CD4-positive, alpha-beta T cell (primary cell): ENCODE measurements at regions not wholly inside any gene's neighbourhood (a gene's known extent, or its start where the extent isn't known, plus 50 kb on each side); places are given as distances from the start of the nearest gene placed in this dataset.

Experiments
- ATAC-seq: fragments of 200-7000 bp; cut with Tn5 transposase; one replicate; pipeline ENCODE4 v1.10.0; 2022; ENCODE audit warnings: mild to moderate bottlenecking; ENCODE audit not compliant: poor library complexity
- CTCF ChIA-PET: fragments of 350-600 bp; sonication (Branson Sonifier 250); formaldehyde crosslinking; loops from one replicate; lab custom pipeline; 2021; ENCODE audit warnings: antibody characterized with exemption, inconsistent platforms; lab: Charles Lee
- POLR2A ChIA-PET: fragments of 350-600 bp; sonication (Branson Sonifier 250); formaldehyde crosslinking; loops from one replicate; lab custom pipeline; 2021; ENCODE audit warnings: antibody characterized with exemption, inconsistent platforms; lab: Charles Lee
- DNase-seq, 14 experiments: peaks; one replicate each; pipeline ENCODE4 v3.0.0-alpha.2; 2013 to 2020; ENCODE audit warnings: mixed read lengths in 2 of 14
- H3K27ac ChIP-seq, 2 donors: one replicate each; pipeline versions ENCODE4 v1.5.1 to v1.7.0; 2013; ENCODE audit warnings: low read length in 2 of 2, low read depth in 1 of 2, mild to moderate bottlenecking in 1 of 2
- H3K27me3 ChIP-seq, 2 experiments: 1 replicate in 1 of 2; 2 replicates in 1 of 2; pipeline versions ENCODE4 v1.6.1 to v1.7.0; 2013; ENCODE audit warnings: low read length in 2 of 2, control low read depth in 1 of 2, mild to moderate bottlenecking in 1 of 2, moderate library complexity in 1 of 2; ENCODE audit not compliant: insufficient read depth in 2 of 2, control insufficient read depth in 1 of 2
- H3K36me3 ChIP-seq: one replicate; pipeline ENCODE4 v1.6.1; 2013; ENCODE audit warnings: low read length, control low read depth; ENCODE audit not compliant: insufficient read depth
- H3K4me1 ChIP-seq: one replicate; pipeline ENCODE4 v1.6.1; 2013; ENCODE audit warnings: low read length, control low read depth; ENCODE audit not compliant: insufficient read depth
- H3K4me3 ChIP-seq: one replicate; pipeline ENCODE4 v1.5.1; 2013; ENCODE audit warnings: mild to moderate bottlenecking, low read length, moderate library complexity
- H3K9me3 ChIP-seq, 2 experiments: 1 replicate in 1 of 2; 2 replicates in 1 of 2; pipeline versions ENCODE4 v1.6.1 to v1.7.0; 2013; ENCODE audit warnings: low read length in 2 of 2, mild to moderate bottlenecking in 2 of 2, control low read depth in 1 of 2, moderate library complexity in 1 of 2; ENCODE audit not compliant: control insufficient read depth in 1 of 2, insufficient read depth in 1 of 2
- H3K27ac Mint-ChIP-seq: one replicate; pipeline ENCODE4 v1.8.0; 2020; ENCODE audit warnings: mixed read lengths
- H3K27me3 Mint-ChIP-seq: one replicate; pipeline ENCODE4 v1.8.0; 2021; ENCODE audit warnings: mixed read lengths
- H3K36me3 Mint-ChIP-seq: one replicate; pipeline ENCODE4 v1.8.0; 2021; ENCODE audit warnings: low read depth, mixed read lengths
- H3K4me1 Mint-ChIP-seq: one replicate; pipeline ENCODE4 v1.8.0; 2021; ENCODE audit warnings: low read depth, mixed read lengths
- H3K4me3 Mint-ChIP-seq: one replicate; pipeline ENCODE4 v1.8.0; 2020; ENCODE audit warnings: mild to moderate bottlenecking, mixed read lengths
- H3K9me3 Mint-ChIP-seq: one replicate; pipeline ENCODE4 v1.8.0; 2020; ENCODE audit warnings: mixed read lengths
- intact Hi-C, 2 experiments: fragments of 100-400 bp; cut with DNase I in 1 of 2; cut with micrococcal nuclease in 1 of 2; formaldehyde crosslinking; loops; one replicate each; pipeline versions ENCODE4 v1.15.1 to v1.9.0; 2023 to 2025; cut with DNase I, micrococcal nuclease
- TF ChIP-seq, protein P1 (sequence below): fragments of 200-600 bp; IDR thresholded peaks from one replicate; pipeline ENCODE4 v1.8.0; 2022; ENCODE audit warnings: antibody characterized with exemption, mild to moderate bottlenecking

DNA sequence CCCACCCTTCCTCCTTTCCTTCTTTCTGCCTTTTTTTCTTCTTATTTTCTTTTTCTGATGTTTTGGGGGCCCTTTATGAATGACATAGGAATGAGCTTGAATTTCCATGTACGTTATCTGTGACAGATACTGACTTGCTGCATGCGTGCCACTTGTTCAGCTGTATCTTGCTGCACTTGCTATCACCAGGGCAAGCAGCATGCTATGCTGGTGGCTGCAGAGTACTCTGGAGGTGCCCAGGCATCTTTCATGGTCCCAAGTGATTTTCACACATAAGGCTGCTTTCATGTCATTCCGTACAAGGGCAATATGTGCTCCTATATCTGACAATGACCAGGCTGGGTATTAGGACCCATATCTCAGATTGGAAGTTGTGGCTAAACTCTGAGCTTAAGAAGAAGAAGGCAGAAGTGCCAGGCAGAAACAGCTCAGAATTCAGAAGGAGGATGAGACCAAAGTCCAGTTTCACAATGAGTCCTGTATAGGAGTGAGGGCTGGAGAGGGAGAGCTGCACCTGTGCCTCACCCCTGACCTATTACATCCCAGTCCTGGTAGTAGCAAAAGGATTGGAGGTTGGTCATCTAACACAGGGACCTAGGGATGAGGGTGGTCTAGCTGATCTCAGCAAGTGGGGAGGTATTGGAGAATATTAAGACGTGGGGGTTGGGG is 299.0 kb upstream of the DDHD1 start:
- Histone ChIP-seq H3K9me3 (peaks cover 0 to 3% of the 10 kb centered on the region in 2 experiments), H3K27ac (no peak overlapping the region), H3K4me3 (no peak overlapping the region), H3K27me3 (no peaks in the 10 kb centered on the region), H3K4me1 (no peaks in the 10 kb centered on the region), H3K36me3 (no peaks in the 10 kb centered on the region)
- Mint-ChIP-seq H3K36me3 (no peaks in the 10 kb centered on the region), H3K9me3 (peaks cover 2% of the 10 kb centered on the region), H3K4me1 (no peaks in the 10 kb centered on the region), H3K27ac (no peak overlapping the region), H3K4me3 (no peak overlapping the region), H3K27me3 (no peaks in the 10 kb centered on the region)
- TF ChIP-seq, protein P1, sequence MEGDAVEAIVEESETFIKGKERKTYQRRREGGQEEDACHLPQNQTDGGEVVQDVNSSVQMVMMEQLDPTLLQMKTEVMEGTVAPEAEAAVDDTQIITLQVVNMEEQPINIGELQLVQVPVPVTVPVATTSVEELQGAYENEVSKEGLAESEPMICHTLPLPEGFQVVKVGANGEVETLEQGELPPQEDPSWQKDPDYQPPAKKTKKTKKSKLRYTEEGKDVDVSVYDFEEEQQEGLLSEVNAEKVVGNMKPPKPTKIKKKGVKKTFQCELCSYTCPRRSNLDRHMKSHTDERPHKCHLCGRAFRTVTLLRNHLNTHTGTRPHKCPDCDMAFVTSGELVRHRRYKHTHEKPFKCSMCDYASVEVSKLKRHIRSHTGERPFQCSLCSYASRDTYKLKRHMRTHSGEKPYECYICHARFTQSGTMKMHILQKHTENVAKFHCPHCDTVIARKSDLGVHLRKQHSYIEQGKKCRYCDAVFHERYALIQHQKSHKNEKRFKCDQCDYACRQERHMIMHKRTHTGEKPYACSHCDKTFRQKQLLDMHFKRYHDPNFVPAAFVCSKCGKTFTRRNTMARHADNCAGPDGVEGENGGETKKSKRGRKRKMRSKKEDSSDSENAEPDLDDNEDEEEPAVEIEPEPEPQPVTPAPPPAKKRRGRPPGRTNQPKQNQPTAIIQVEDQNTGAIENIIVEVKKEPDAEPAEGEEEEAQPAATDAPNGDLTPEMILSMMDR: no peak
- POLR2A ChIA-PET: no interaction called here
- ATAC-seq (no peak), DNase-seq (no peak)
- CTCF ChIA-PET: no interaction called here
- intact Hi-C loops: no loop called here

DNA sequence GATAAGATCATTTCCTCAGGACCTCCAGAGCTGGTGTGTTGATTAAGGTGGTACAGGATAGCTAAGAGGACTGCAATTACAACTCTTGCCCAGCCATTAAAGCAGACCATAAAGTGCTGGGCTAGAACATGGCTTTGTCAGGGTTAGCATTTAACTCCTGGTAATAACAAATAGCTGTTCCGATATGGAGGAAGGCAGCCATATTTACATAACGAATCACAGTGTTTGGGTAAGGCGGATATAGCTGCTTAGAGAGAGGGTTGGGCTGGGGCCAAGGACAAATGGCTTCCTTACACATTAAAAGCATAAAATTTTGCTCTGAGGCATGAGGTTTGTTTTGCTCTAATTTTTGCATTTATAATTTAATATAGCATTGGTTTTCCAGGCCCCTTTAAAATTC is 297.7 kb upstream of the DDHD1 start:
- ChIA-PET POLR2A (no interaction called here), CTCF (no interaction called here)
- H3K36me3 Mint-ChIP-seq: no peaks in the 10 kb centered on the region

DNA sequence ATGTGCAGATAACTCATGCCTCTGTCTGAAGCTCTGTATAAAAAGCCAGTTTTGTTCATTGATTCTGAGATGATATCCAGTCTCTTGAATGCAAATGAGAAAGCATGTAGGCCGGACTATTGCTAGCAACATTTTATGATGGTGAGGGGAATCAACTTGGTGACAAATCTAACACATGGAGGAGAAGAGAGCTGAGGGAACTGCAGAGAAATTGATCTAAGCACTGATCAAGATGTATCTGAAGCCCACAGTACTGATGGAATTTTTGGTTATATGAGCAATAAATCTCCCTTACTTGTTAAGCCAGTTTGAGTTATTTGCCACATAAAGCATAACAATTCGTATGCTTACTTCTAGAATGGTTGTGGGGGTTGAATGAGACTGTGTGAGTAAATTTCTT is 295.6 kb upstream of the DDHD1 start:
- Mint-ChIP-seq H3K27ac (no peak overlapping the region), H3K4me3 (no peak overlapping the region), H3K36me3 (no peaks in the 10 kb centered on the region), H3K9me3 (peaks cover 2% of the 10 kb centered on the region), H3K4me1 (no peaks in the 10 kb centered on the region), H3K27me3 (no peaks in the 10 kb centered on the region)
- Histone ChIP-seq H3K4me1 (no peaks in the 10 kb centered on the region), H3K9me3 (peaks cover 0 to 3% of the 10 kb centered on the region in 2 experiments), H3K27me3 (no peaks in the 10 kb centered on the region), H3K36me3 (no peaks in the 10 kb centered on the region), H3K27ac (no peak overlapping the region), H3K4me3 (no peak overlapping the region)
- intact Hi-C loops: no loop called here
- TF ChIP-seq, protein P1: no peak
- ATAC-seq: no peak
- POLR2A ChIA-PET: no interaction called here
- CTCF ChIA-PET: no interaction called here
- DNase-seq: no peak

More for the DNA sequence above, 297.7 kb upstream of the DDHD1 start:
- no peak overlapping the region for H3K4me3 ChIP-seq
- H3K27ac ChIP-seq: no peak overlapping the region
- H3K36me3 ChIP-seq: no peaks in the 10 kb centered on the region
- H3K9me3 Mint-ChIP-seq: peaks cover 2% of the 10 kb centered on the region
- H3K27me3 Mint-ChIP-seq: no peaks in the 10 kb centered on the region
- H3K9me3 ChIP-seq: peaks cover 0 to 3% of the 10 kb centered on the region in 2 experiments
- intact Hi-C loops: no loop called here
- H3K27me3 ChIP-seq: no peaks in the 10 kb centered on the region
- no peak overlapping the region for H3K27ac Mint-ChIP-seq
- no peak for DNase-seq
- TF ChIP-seq, protein P1: no peak
- no peak overlapping the region for H3K4me3 Mint-ChIP-seq
- no peak for ATAC-seq
- no peaks in the 10 kb centered on the region for H3K4me1 ChIP-seq
- H3K4me1 Mint-ChIP-seq: no peaks in the 10 kb centered on the region
